OCI-LY3 (cell line): ENCODE measurements at regions not wholly inside any gene's neighbourhood (a gene's known extent, or its start where the extent isn't known, plus 50 kb on each side); places are given as distances from the start of the nearest gene placed in this dataset.

Experiments used
- H2AFZ ChIP-seq: fragments of 200-600, 300-600 bp; shearing (Covaris generic); 2 replicates; pipeline ENCODE4 v1.6.0; 2014; ENCODE audit warnings: antibody characterized with exemption, low read depth, low read length
- H3K27ac ChIP-seq: fragments of 200-600, 300-600 bp; sonication (generic); 2 replicates; pipeline ENCODE4 v1.5.1; 2014; ENCODE audit warnings: mild to moderate bottlenecking, low read length, moderate library complexity, mixed read lengths
- H3K27me3 ChIP-seq: fragments of 200-600, 300-600 bp; sonication (generic); 2 replicates; pipeline ENCODE4 v1.6.1; 2014; ENCODE audit warnings: low read depth, low read length, mixed read lengths
- H3K36me3 ChIP-seq: fragments of 200-600, 300-600 bp; sonication (generic); replicated peaks from 2 replicates; pipeline ENCODE3; 2014; ENCODE audit warnings: low read depth, low read length, mixed read lengths
- H3K4me1 ChIP-seq: fragments of 300-600, 200-600 bp; sonication (generic); 2 replicates; pipeline ENCODE4 v1.6.1; 2014; ENCODE audit warnings: low read length, mixed read lengths
- H3K4me2 ChIP-seq: fragments of 200-600, 300-600 bp; sonication (generic); 2 replicates; pipeline ENCODE4 v1.6.1; 2014; ENCODE audit warnings: low read length, mixed read lengths
- H3K4me3 ChIP-seq: fragments of 300-600, 200-600 bp; sonication (generic); 2 replicates; pipeline ENCODE4 v1.5.1; 2014; ENCODE audit warnings: antibody characterized with exemption, mild to moderate bottlenecking, low read length, moderate library complexity
- H3K79me2 ChIP-seq: fragments of 300-600, 200-600 bp; shearing (Covaris generic); 2 replicates; pipeline ENCODE4 v1.6.1; 2014; ENCODE audit warnings: mild to moderate bottlenecking, low read length, mixed read lengths
- H3K9ac ChIP-seq: fragments of 300-600, 200-600 bp; shearing (Covaris generic); 2 replicates; pipeline ENCODE4 v1.6.0; 2014; ENCODE audit warnings: mild to moderate bottlenecking, low read length, moderate library complexity
- H3K9me3 ChIP-seq: fragments of 200-600, 300-600 bp; shearing (Covaris generic); 2 replicates; pipeline ENCODE4 v1.6.1; 2014; ENCODE audit warnings: low read length, mixed read lengths; ENCODE audit not compliant: insufficient read depth
- H4K20me1 ChIP-seq: fragments of 200-600, 300-600 bp; sonication (generic); 2 replicates; pipeline ENCODE4 v1.6.1; 2016; ENCODE audit warnings: low read length, mixed read lengths; ENCODE audit not compliant: insufficient read depth
- EZH2phosphoT487 ChIP-seq: fragments of 200-600 bp; shearing (Covaris generic); IDR thresholded peaks from 2 replicates; pipeline ENCODE4 v1.6.1; 2018; ENCODE audit warnings: antibody characterized with exemption, mixed run types, low read depth
- TF ChIP-seq, protein P1 (sequence below): fragments of 200-600, 300-600 bp; sonication (generic); IDR thresholded peaks from 2 replicates; pipeline ENCODE4 v1.5.1; 2014; ENCODE audit warnings: antibody characterized with exemption, low read length, low read depth

DNA sequence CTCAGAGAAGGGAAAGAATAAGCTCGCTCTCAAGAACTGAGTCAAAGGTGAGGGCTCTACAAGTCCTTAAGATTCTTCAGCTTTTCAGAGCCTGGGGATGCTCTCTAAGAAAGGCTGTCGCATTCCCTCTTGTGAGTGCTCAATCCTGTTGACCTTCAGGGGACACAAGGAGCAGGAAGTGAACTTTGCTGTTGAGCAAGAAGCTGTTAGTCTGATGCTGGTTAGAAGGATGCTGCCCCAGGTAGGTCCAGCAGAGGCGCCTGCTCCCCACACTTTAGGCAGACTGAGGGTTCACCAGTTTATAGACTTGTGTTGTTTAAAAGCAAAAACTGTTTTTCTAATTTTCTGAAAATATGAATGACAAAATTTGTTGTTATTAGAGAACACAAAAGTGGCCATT is 125.4 kb upstream of the SPOCK3 start:
- peak overlapping the region; percentile 97 for H2AFZ ChIP-seq
- peaks cover 6% of the 10 kb centered on the region; the same call in 1 of the 2 replicates for H3K4me1 ChIP-seq
- H3K36me3 ChIP-seq, result no peaks in the 10 kb centered on the region

DNA sequence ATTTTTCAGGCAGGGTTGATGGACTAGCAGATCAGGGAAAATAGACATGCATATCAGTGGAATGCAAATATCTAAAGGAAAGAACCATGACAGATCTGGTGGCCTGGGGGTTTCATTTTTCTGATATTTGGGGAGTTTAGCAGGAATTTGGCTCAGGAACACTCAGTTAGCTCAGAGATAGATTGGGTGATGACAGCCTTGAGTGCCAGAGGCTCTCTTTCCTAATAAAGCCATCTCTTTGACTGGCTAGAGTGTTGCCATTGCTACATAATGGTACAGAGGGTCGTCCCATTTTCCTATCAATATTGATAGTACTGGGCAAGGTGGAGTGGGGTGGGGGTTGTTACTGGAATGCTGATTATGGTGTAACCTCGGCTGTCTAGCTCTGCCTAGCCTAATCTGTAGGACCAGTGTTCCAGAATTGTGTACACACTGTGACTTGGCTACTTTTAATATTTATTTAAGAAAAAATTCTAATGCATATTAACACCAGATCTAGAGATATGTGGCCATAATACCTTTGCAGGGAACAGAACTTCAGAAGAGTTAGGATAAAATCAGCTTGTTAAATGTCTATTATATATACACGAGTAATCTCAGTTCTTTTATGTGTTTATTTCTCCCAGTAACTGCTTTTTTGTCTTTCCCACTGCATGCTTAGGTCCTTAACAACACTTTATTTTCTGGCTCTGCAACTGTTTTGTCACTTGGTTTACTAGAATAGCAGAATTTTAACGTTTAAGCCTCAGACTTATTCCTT is 145.0 kb upstream of the SPOCK3 start:
- Histone ChIP-seq H3K4me2 (no peak overlapping the region), H3K4me1 (peaks cover 17% of the 10 kb centered on the region), H3K36me3 (peaks cover 4% of the 10 kb centered on the region), H3K79me2 (no peaks in the 10 kb centered on the region), H3K9ac (no peak overlapping the region), H2AFZ (no peak overlapping the region), H3K27me3 (no peaks in the 10 kb centered on the region), H4K20me1 (no peaks in the 10 kb centered on the region), H3K27ac (no peak overlapping the region), H3K9me3 (no peaks in the 10 kb centered on the region), H3K4me3 (no peak overlapping the region)
- TF ChIP-seq, protein P1, sequence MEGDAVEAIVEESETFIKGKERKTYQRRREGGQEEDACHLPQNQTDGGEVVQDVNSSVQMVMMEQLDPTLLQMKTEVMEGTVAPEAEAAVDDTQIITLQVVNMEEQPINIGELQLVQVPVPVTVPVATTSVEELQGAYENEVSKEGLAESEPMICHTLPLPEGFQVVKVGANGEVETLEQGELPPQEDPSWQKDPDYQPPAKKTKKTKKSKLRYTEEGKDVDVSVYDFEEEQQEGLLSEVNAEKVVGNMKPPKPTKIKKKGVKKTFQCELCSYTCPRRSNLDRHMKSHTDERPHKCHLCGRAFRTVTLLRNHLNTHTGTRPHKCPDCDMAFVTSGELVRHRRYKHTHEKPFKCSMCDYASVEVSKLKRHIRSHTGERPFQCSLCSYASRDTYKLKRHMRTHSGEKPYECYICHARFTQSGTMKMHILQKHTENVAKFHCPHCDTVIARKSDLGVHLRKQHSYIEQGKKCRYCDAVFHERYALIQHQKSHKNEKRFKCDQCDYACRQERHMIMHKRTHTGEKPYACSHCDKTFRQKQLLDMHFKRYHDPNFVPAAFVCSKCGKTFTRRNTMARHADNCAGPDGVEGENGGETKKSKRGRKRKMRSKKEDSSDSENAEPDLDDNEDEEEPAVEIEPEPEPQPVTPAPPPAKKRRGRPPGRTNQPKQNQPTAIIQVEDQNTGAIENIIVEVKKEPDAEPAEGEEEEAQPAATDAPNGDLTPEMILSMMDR, result no peak
- no peak for TF ChIP-seq EZH2phosphoT487

More for the DNA sequence above, 125.4 kb upstream of the SPOCK3 start:
- no peaks in the 10 kb centered on the region for H3K79me2 ChIP-seq
- H3K9me3 ChIP-seq, result no peaks in the 10 kb centered on the region
- peak overlapping the region; percentile 67 for H3K4me3 ChIP-seq
- no peak overlapping the region for H3K27ac ChIP-seq
- H3K9ac ChIP-seq, result peak overlapping the region; percentile 50
- peak overlapping the region; percentile 80 for H3K4me2 ChIP-seq
- TF ChIP-seq, protein P1, result peak; percentile 84
- no peak for TF ChIP-seq EZH2phosphoT487
- H3K27me3 ChIP-seq, result no peaks in the 10 kb centered on the region
- no peaks in the 10 kb centered on the region for H4K20me1 ChIP-seq

DNA sequence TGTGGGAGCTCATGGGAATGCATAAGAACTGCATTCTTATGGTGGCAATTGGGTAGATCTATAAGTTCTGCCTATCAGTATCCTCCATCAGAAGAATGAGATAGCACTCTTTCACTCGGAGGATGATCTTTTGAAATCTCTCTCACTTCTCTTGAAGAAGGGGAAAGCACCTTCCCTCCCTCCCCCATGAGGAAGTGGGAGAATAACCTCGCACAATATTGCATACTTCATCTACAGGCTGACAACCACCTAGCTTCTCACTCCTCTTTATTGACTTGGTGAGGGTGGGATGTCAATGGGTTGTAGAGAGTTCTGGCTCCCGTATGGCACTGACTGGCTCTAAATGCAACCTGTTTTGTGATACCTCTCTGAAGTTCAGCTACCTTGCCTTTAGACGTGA is 146.7 kb upstream of the SPOCK3 start:
- H3K4me2 ChIP-seq, result peak overlapping the region; percentile 65
- peak overlapping the region; percentile 47 for H3K4me3 ChIP-seq
- no peak for TF ChIP-seq EZH2phosphoT487
- TF ChIP-seq, protein P1, result no peak
- peaks cover 12% of the 10 kb centered on the region for H3K4me1 ChIP-seq
- H2AFZ ChIP-seq, result peak overlapping the region; percentile 85
- H3K27me3 ChIP-seq, result no peaks in the 10 kb centered on the region
- H4K20me1 ChIP-seq, result no peaks in the 10 kb centered on the region
- H3K27ac ChIP-seq, result peak overlapping the region; percentile 9
- H3K9me3 ChIP-seq, result no peaks in the 10 kb centered on the region
- H3K79me2 ChIP-seq, result no peaks in the 10 kb centered on the region
- H3K36me3 ChIP-seq, result peaks cover 4% of the 10 kb centered on the region
- peak overlapping the region; percentile 31; the same call in 1 of the 2 replicates for H3K9ac ChIP-seq

- Histone ChIP-seq H3K9ac (no peak overlapping the region), H3K79me2 (no peaks in the 10 kb centered on the region), H3K4me1 (peaks cover 12% of the 10 kb centered on the region), H3K27me3 (no peaks in the 10 kb centered on the region), H3K27ac (no peak overlapping the region), H2AFZ (no peak overlapping the region; the same call in 1 of the 2 replicates), H3K9me3 (no peaks in the 10 kb centered on the region), H3K4me3 (no peak overlapping the region), H4K20me1 (no peaks in the 10 kb centered on the region), H3K4me2 (no peak overlapping the region), H3K36me3 (peaks cover 4% of the 10 kb centered on the region)
- TF ChIP-seq EZH2phosphoT487, result no peak
- TF ChIP-seq, protein P1, result no peak
Measured at GRCh38 chr4:167383291-167383690, 149.0 kb upstream of the SPOCK3 start.
